Endothelial cell of umbilical vein (primary cell): ENCODE measurements at regions not wholly inside any gene's neighbourhood (a gene's known extent, or its start where the extent isn't known, plus 50 kb on each side); places are given as distances from the start of the nearest gene placed in this dataset.

Experiments
- BruUV-seq: library from RNA; stranded (reverse); fragments of 400-500 nt; replicated peaks from 2 replicates; lab custom pipeline; 2021; lab: Mats Ljungman, UMichigan
- CTCF ChIA-PET: fragments of 300-600, 350-600 bp; sonication (Branson Sonifier 250); formaldehyde crosslinking; loops from one replicate; lab custom pipeline; 2021; ENCODE audit warnings: antibody characterized with exemption, inconsistent platforms; lab: Charles Lee
- POLR2A ChIA-PET: fragments of 300-600, 350-600 bp; sonication (Branson Sonifier 250); formaldehyde crosslinking; loops from one replicate; lab custom pipeline; 2021; ENCODE audit warnings: antibody characterized with exemption, inconsistent platforms; lab: Charles Lee
- DNase-seq: peaks from one replicate; pipeline ENCODE4 v3.0.0-alpha.2; 2011; ENCODE audit warnings: low read depth, low spot score
- FAIRE-seq: peaks from 2 replicates; lab custom pipeline; 2011; peaks lifted over from hg19 to GRCh38; lab: Jason Lieb, UNC
- H2AFZ ChIP-seq: 2 replicates; pipeline ENCODE4 v1.6.0; 2012; ENCODE audit warnings: low read depth, low read length, control low read depth, inconsistent platforms
- H3K27ac ChIP-seq: 2 replicates; pipeline ENCODE4 v1.5.1; 2011; ENCODE audit warnings: low read depth, mild to moderate bottlenecking, control low read depth, low read length, moderate library complexity; ENCODE audit not compliant: insufficient read depth
- H3K27me3 ChIP-seq, 2 experiments: 2 replicates each; pipeline versions ENCODE4 v1.6.0 to v1.6.1; 2011; ENCODE audit warnings: low read length in 2 of 2, mixed read lengths in 1 of 2; ENCODE audit not compliant: control insufficient read depth in 2 of 2, insufficient read depth in 2 of 2
- H3K36me3 ChIP-seq, 2 experiments: 2 replicates in 1 of 2; 3 replicates in 1 of 2; pipeline ENCODE4 v1.5.1; 2011; ENCODE audit warnings: low read length in 2 of 2, mild to moderate bottlenecking in 1 of 2, moderate library complexity in 1 of 2; ENCODE audit not compliant: control insufficient read depth in 2 of 2, insufficient read depth in 2 of 2; ENCODE audit errors: extremely low read depth in 1 of 2
- H3K4me1 ChIP-seq: 3 replicates; pipeline ENCODE4 v1.5.1; 2011; ENCODE audit warnings: mild to moderate bottlenecking, low read length; ENCODE audit not compliant: control insufficient read depth, insufficient read depth; ENCODE audit errors: extremely low read depth
- H3K4me2 ChIP-seq: 2 replicates; pipeline ENCODE4 v1.6.1; 2011; ENCODE audit warnings: low read length, control low read depth, mixed read lengths; ENCODE audit not compliant: insufficient read depth
- H3K4me3 ChIP-seq, 3 experiments: fragments of 200-600 bp in 1 of 3; sonication (generic), shearing (Covaris generic) in 1 of 3; replicated peaks in 1 of 3; 2 replicates each; pipeline ENCODE4 v1.5.1; 2011 to 2016; ENCODE audit warnings: control low read depth in 3 of 3, low read length in 3 of 3, mild to moderate bottlenecking in 2 of 3, inconsistent platforms in 1 of 3, low read depth in 1 of 3, moderate library complexity in 1 of 3; ENCODE audit not compliant: insufficient read depth in 1 of 3
- H3K79me2 ChIP-seq: 2 replicates; pipeline ENCODE4 v1.6.0; 2012; ENCODE audit warnings: low read length, inconsistent platforms; ENCODE audit not compliant: control insufficient read depth, insufficient read depth
- H3K9ac ChIP-seq: replicated peaks from 2 replicates; pipeline ENCODE3; 2011; ENCODE audit warnings: low read length, control low read depth; ENCODE audit not compliant: insufficient read depth; ENCODE audit errors: extremely low read depth
- H3K9me1 ChIP-seq: replicated peaks from 3 replicates; pipeline ENCODE4 v1.6.0; 2011; ENCODE audit warnings: mild to moderate bottlenecking, low read length; ENCODE audit not compliant: control insufficient read depth, insufficient read depth; ENCODE audit errors: extremely low read depth
- H3K9me3 ChIP-seq: replicated peaks from 2 replicates; pipeline ENCODE4 v1.5.1; 2012; ENCODE audit warnings: low read length, inconsistent platforms; ENCODE audit not compliant: control insufficient read depth, insufficient read depth
- H4K20me1 ChIP-seq: replicated peaks from 2 replicates; pipeline ENCODE3; 2011; ENCODE audit warnings: mild to moderate bottlenecking, low read length; ENCODE audit not compliant: control insufficient read depth, insufficient read depth; ENCODE audit errors: extremely low read depth
- EZH2 ChIP-seq: IDR thresholded peaks from 2 replicates; pipeline ENCODE4 v1.6.1; 2012; ENCODE audit warnings: borderline replicate concordance, low read depth, mild to moderate bottlenecking, moderate library complexity, low read length, inconsistent platforms; ENCODE audit not compliant: severe bottlenecking
- FOS ChIP-seq: IDR thresholded peaks from 2 replicates; pipeline ENCODE4 v1.6.1; 2011; ENCODE audit warnings: mild to moderate bottlenecking, low read length, moderate library complexity, borderline replicate concordance; ENCODE audit not compliant: insufficient read depth
- GATA2 ChIP-seq: IDR thresholded peaks from 2 replicates; pipeline ENCODE4 v1.7.0; 2011; ENCODE audit warnings: low read depth, mild to moderate bottlenecking, moderate library complexity, mixed read lengths, low read length; ENCODE audit not compliant: insufficient read length, insufficient read depth
- JUN ChIP-seq: IDR thresholded peaks from 2 replicates; pipeline ENCODE4 v1.6.1; 2011; ENCODE audit warnings: borderline replicate concordance, low read depth; ENCODE audit not compliant: insufficient read length, insufficient read depth
- MAX ChIP-seq: IDR thresholded peaks from 2 replicates; pipeline ENCODE4 v1.6.1; 2011; ENCODE audit not compliant: insufficient read depth, insufficient read length
- MYC ChIP-seq: IDR thresholded peaks from one replicate; pipeline ENCODE4 v1.6.1; 2011; ENCODE audit warnings: mild to moderate bottlenecking, low read depth, low read length
- POLR2A ChIP-seq: IDR thresholded peaks from 2 replicates; pipeline ENCODE4 v1.6.1; 2012; ENCODE audit warnings: low read depth, mild to moderate bottlenecking, control low read depth, low read length
- POLR2AphosphoS5 ChIP-seq: IDR thresholded peaks from 2 replicates; pipeline ENCODE4 v1.6.1; 2012; ENCODE audit warnings: low read depth, mild to moderate bottlenecking, control low read depth, low read length, moderate library complexity; ENCODE audit not compliant: insufficient read depth
- dilution Hi-C: fragments of 300-500 bp; cut with MboI; formaldehyde crosslinking; loops from one replicate; pipeline ENCODE4 v1.15.0; 2019; ENCODE audit warnings: low sequenced_read_pairs; ENCODE audit not compliant: extremely low pct_ligation_motif_present
- intact Hi-C: fragments of 100-400 bp; cut with micrococcal nuclease; formaldehyde crosslinking; loops from one replicate; pipeline ENCODE4 v1.10.0; 2022
- TF ChIP-seq, protein P1 (sequence below), 2 donors: IDR thresholded peaks; 1 replicate in 1 of 2; 2 replicates in 1 of 2; pipeline ENCODE4 v1.5.1; 2011; ENCODE audit warnings: low read length in 2 of 2, mild to moderate bottlenecking in 2 of 2, moderate library complexity in 2 of 2, control low read depth in 1 of 2, inconsistent platforms in 1 of 2, low read depth in 1 of 2; ENCODE audit not compliant: insufficient read depth in 1 of 2; ENCODE audit errors: extremely low read depth in 1 of 2

DNA sequence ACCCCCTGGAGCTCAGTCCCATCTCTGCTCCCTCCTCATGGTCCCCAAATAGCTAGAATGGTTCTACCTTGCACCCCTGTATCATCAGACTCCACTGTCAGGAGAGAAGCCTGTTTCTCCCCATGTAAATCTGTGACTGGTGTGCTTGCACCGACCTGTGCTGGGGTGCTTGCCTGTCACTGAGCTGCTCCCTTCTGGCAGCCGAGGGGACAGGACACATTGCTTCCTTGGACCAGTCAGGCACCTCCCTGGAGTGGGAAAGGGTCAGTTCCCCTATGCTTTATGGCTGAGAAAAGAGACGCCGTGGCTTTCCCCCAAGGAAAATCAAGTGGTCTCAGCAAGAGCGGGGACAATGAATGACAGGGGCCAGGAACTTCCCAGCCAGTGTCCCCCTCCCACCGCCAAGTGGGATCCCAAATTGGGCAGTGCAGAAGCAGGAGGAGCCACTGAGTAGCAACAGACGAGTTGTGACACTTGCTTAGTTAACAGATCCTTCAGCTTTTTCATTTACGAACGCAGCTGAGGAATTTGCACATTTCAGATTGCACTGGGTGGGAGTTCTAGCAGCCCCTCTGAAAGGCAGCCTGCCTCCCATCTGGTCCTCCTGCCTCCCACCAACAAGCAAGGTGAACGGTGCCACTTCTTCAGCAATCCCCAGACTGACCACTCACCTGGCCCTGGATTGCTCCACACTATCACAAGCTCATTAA is 156.4 kb downstream of the KATNIP start:
- CTCF ChIA-PET: interaction anchor here (0.8 to 1.6 kb wide), 3 partner anchors 67 to 162 kb away, joined by 3 to 4 read pairs (median 3); no protein-coding TSS in a partner anchor

More for the DNA sequence above, 156.4 kb downstream of the KATNIP start:
- no peak for FAIRE-seq
- H3K9me1 ChIP-seq: no peaks in the 10 kb centered on the region
- intact Hi-C loops: no loop called here
- H3K4me1 ChIP-seq: peaks cover 31% of the 10 kb centered on the region
- POLR2A ChIA-PET: no interaction called here
- H3K79me2 ChIP-seq: no peaks in the 10 kb centered on the region
- dilution Hi-C loops: no loop called here
- H3K27ac ChIP-seq: no peak overlapping the region
- H3K4me2 ChIP-seq: no peak overlapping the region
- BruUV-seq: no TSS peak
- no peaks in the 10 kb centered on the region for H4K20me1 ChIP-seq
- no peaks in the 10 kb centered on the region for H3K27me3 ChIP-seq
- H3K9me3 ChIP-seq: no peaks in the 10 kb centered on the region
- no peak overlapping the region for H2AFZ ChIP-seq
- no peak overlapping the region for H3K9ac ChIP-seq
- TF ChIP-seq MAX (no peak), FOS (no peak), JUN (no peak), GATA2 (no peak), POLR2AphosphoS5 (no peak), EZH2 (no peak), MYC (no peak), POLR2A (no peak)
- TF ChIP-seq, protein P1, sequence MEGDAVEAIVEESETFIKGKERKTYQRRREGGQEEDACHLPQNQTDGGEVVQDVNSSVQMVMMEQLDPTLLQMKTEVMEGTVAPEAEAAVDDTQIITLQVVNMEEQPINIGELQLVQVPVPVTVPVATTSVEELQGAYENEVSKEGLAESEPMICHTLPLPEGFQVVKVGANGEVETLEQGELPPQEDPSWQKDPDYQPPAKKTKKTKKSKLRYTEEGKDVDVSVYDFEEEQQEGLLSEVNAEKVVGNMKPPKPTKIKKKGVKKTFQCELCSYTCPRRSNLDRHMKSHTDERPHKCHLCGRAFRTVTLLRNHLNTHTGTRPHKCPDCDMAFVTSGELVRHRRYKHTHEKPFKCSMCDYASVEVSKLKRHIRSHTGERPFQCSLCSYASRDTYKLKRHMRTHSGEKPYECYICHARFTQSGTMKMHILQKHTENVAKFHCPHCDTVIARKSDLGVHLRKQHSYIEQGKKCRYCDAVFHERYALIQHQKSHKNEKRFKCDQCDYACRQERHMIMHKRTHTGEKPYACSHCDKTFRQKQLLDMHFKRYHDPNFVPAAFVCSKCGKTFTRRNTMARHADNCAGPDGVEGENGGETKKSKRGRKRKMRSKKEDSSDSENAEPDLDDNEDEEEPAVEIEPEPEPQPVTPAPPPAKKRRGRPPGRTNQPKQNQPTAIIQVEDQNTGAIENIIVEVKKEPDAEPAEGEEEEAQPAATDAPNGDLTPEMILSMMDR (IDR thresholded peaks at IDR 0.05; ENCODE audit: extremely low read depth in 1 of 2, insufficient read depth in 1 of 2, low read depth in 1 of 2, low read length in 2 of 2): no peak
- no peak for DNase-seq
- no peaks in the 10 kb centered on the region for H3K36me3 ChIP-seq
- H3K4me3 ChIP-seq: no peak overlapping the region
